HL-60 (cell line): ENCODE measurements at regions not wholly inside any gene's neighbourhood (a gene's known extent, or its start where the extent isn't known, plus 50 kb on each side); places are given as distances from the start of the nearest gene placed in this dataset.

Experiments
- POLR2AphosphoS5 ChIP-seq: IDR thresholded peaks from 2 replicates; pipeline ENCODE4 v1.6.1; 2012; ENCODE audit warnings: low read depth
- TF ChIP-seq, protein P1 (sequence below): IDR thresholded peaks from one replicate; pipeline ENCODE4 v1.5.1; 2011; ENCODE audit warnings: low read length, control low read depth, inconsistent platforms; ENCODE audit not compliant: insufficient read depth

DNA sequence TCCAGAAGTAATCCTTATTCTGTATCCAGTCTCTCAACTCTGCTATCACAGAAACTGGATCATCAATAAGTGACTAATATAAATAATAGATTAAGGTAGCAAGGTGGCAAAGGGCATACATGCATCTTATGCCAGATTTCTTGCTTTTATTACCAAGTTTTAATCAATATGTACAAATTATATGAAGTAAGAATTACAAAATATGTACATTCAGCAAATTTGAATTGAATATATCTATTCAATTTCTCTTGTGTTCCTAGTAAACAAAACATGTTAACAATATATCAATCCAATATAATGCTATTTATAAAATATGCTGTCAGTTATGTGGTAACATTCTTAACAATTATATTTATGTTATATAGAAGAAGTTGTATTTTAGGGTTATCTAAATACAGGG is 488.7 kb upstream of the COX7C start:
- TF ChIP-seq, protein P1, sequence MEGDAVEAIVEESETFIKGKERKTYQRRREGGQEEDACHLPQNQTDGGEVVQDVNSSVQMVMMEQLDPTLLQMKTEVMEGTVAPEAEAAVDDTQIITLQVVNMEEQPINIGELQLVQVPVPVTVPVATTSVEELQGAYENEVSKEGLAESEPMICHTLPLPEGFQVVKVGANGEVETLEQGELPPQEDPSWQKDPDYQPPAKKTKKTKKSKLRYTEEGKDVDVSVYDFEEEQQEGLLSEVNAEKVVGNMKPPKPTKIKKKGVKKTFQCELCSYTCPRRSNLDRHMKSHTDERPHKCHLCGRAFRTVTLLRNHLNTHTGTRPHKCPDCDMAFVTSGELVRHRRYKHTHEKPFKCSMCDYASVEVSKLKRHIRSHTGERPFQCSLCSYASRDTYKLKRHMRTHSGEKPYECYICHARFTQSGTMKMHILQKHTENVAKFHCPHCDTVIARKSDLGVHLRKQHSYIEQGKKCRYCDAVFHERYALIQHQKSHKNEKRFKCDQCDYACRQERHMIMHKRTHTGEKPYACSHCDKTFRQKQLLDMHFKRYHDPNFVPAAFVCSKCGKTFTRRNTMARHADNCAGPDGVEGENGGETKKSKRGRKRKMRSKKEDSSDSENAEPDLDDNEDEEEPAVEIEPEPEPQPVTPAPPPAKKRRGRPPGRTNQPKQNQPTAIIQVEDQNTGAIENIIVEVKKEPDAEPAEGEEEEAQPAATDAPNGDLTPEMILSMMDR, result no peak
- TF ChIP-seq POLR2AphosphoS5, result no peak
